ENCODE measurements at regions not wholly inside any gene's neighbourhood (a gene's known extent, or its start where the extent isn't known, plus 50 kb on each side); places are given as distances from the start of the nearest gene placed in this dataset.

GRCh38 chr10:111926286-111926685 lies 257.3 kb downstream of the GPAM start:
- H2BK15ac ChIP-seq (ENCODE audit: low read depth, low read length): no peak overlapping the region
- H3K9ac ChIP-seq (ENCODE audit: low read depth, low read length): no peak overlapping the region
- no peak for ATAC-seq (ENCODE audit: low read depth)
- dilution Hi-C loops (cut with HindIII; ENCODE audit: low sequenced_read_pairs, unreplicated experiment) (no loop called here), intact Hi-C loops (cut with micrococcal nuclease) (no loop called here), in situ Hi-C loops (cut with MboI; ENCODE audit: low sequenced_read_pairs) (no loop called here)
- no peaks in the 10 kb centered on the region for H3K27me3 ChIP-seq (ENCODE audit: control insufficient read depth, insufficient read depth, low read length)
- H3K36me3 ChIP-seq (ENCODE audit: control insufficient read depth, insufficient read depth, low read length): no peaks in the 10 kb centered on the region
- H3K9me1 ChIP-seq (ENCODE audit: insufficient read depth, low read length): no peaks in the 10 kb centered on the region
- no peaks in the 10 kb centered on the region for H4K20me1 ChIP-seq (ENCODE audit: insufficient read depth, low read length)
- no peak overlapping the region for H4K5ac ChIP-seq (ENCODE audit: low read depth, low read length)
- no peak overlapping the region for H3K4me3 ChIP-seq (ENCODE audit: insufficient read depth, low read depth, low read length)
- peaks cover 13% of the 10 kb centered on the region for H3K9me3 ChIP-seq (ENCODE audit: control insufficient read depth, insufficient read depth, low read length)
- TF ChIP-seq POLR2A (IDR thresholded peaks at IDR 0.05; ENCODE audit: low read depth, low read length) (no peak), CTCF (conservative IDR thresholded peaks at IDR 0.05; ENCODE audit: low read depth, low read length) (no peak), NFE2L2 (IDR thresholded peaks at IDR 0.05; ENCODE audit: low read depth, low read length) (no peak), BHLHE40 (IDR thresholded peaks at IDR 0.05; ENCODE audit: low read depth, low read length) (no peak), FOS (IDR thresholded peaks at IDR 0.05; ENCODE audit: low read depth, low read length) (no peak), ELK1 (IDR thresholded peaks at IDR 0.05; ENCODE audit: borderline replicate concordance, low read depth, low read length) (no peak), RCOR1 (IDR thresholded peaks at IDR 0.05; ENCODE audit: insufficient replicate concordance, low read length) (no peak), USF2 (IDR thresholded peaks at IDR 0.05; ENCODE audit: low read depth, low read length) (no peak), CHD1 (IDR thresholded peaks at IDR 0.05; ENCODE audit: low read depth, low read length) (no peak), MAFK (IDR thresholded peaks at IDR 0.05; ENCODE audit: low read depth, low read length) (no peak), RFX5 (IDR thresholded peaks at IDR 0.05; ENCODE audit: low read depth, low read length) (no peak), RAD21 (IDR thresholded peaks at IDR 0.05; ENCODE audit: low read length) (no peak), MAZ (IDR thresholded peaks at IDR 0.05; ENCODE audit: borderline replicate concordance, low read depth, low read length) (no peak), MXI1 (IDR thresholded peaks at IDR 0.05; ENCODE audit: borderline replicate concordance, low read depth, low read length) (no peak), SMC3 (IDR thresholded peaks at IDR 0.05; ENCODE audit: low read depth, low read length) (no peak), CEBPB (IDR thresholded peaks at IDR 0.05; ENCODE audit: low read depth, low read length) (no peak)
- H2BK120ac ChIP-seq (ENCODE audit: low read depth, low read length): no peak overlapping the region
- H2AK9ac ChIP-seq (replicated peaks; ENCODE audit: low read depth, low read length, poor library complexity): no peak overlapping the region
- no peak overlapping the region for H3K18ac ChIP-seq (ENCODE audit: low read depth, low read length)
- no peak overlapping the region for H2AK5ac ChIP-seq (ENCODE audit: low read depth, low read length)
- no peak overlapping the region for H2AFZ ChIP-seq (replicated peaks; ENCODE audit: low read length, poor library complexity)
- H3K56ac ChIP-seq (ENCODE audit: extremely low read depth, insufficient read depth, low read length): no peak overlapping the region
- DNase-seq: no peak
- no peaks in the 10 kb centered on the region for H3K4me1 ChIP-seq (ENCODE audit: control insufficient read depth, insufficient read depth, low read length)
- no peak overlapping the region for H4K91ac ChIP-seq (ENCODE audit: insufficient read depth, low read depth, low read length)
- H3K79me1 ChIP-seq (ENCODE audit: low read depth in 1 of 2, low read length in 2 of 2): no peaks in the 10 kb centered on the region
- no peak overlapping the region for H3K23ac ChIP-seq (ENCODE audit: low read depth, low read length)
- no TSS peak for BruUV-seq (replicated peaks)
- H2BK20ac ChIP-seq (ENCODE audit: low read depth, low read length): no peak overlapping the region
- no CpG with 5 or more reads among the region's 6 CpGs for WGBS, 2 experiments (ENCODE audit: extremely low coverage in 2 of 2, insufficient read length in 1 of 2)
- no peak overlapping the region for H2BK5ac ChIP-seq (ENCODE audit: low read depth, low read length, poor library complexity, severe bottlenecking)
- ChIA-PET POLR2A (ENCODE audit: unreplicated experiment) (no interaction called here), CTCF (no interaction called here)
- H3K4ac ChIP-seq (ENCODE audit: low read depth, low read length): no peak overlapping the region
- H3K27ac ChIP-seq (ENCODE audit: insufficient read depth, low read length): no peak overlapping the region
- H3K4me2 ChIP-seq (ENCODE audit: low read depth, low read length): no peak overlapping the region
- H4K8ac ChIP-seq (ENCODE audit: low read depth in 2 of 2, low read length in 2 of 2): no peak overlapping the region
- H3K14ac ChIP-seq (replicated peaks; ENCODE audit: low read depth, low read length): no peak overlapping the region
